RWPE2 (cell line): ENCODE measurements at regions not wholly inside any gene's neighbourhood (a gene's known extent, or its start where the extent isn't known, plus 50 kb on each side); places are given as distances from the start of the nearest gene placed in this dataset.

ENCODE experiments used
- ATAC-seq: fragments of 200-7000 bp; cut with Tn5 transposase; 3 replicates; pipeline ENCODE4 v1.9.1; 2021; ENCODE audit warnings: low read depth
- DNase-seq: peaks from one replicate; pipeline ENCODE4 v3.0.0-alpha.2; 2020; ENCODE audit warnings: low spot score
- H3K27ac ChIP-seq: fragments of 450-650 bp; 2 replicates; pipeline ENCODE4 v1.5.1; 2017; ENCODE audit warnings: mild to moderate bottlenecking; ENCODE audit not compliant: poor library complexity, severe bottlenecking
- H3K27me3 ChIP-seq: fragments of 250-450 bp; sonication (Bioruptor Pico); 2 replicates; pipeline ENCODE4 v1.5.1; 2021; ENCODE audit warnings: mild to moderate bottlenecking, moderate library complexity; ENCODE audit not compliant: insufficient read depth, poor library complexity, severe bottlenecking
- H3K36me3 ChIP-seq: fragments of 250-450 bp; sonication (Bioruptor Pico); 2 replicates; pipeline ENCODE4 v1.5.1; 2020; ENCODE audit warnings: low read depth, mild to moderate bottlenecking, moderate library complexity
- H3K4me1 ChIP-seq: fragments of 250-450 bp; sonication (Bioruptor Pico); 2 replicates; pipeline ENCODE4 v1.5.1; 2021; ENCODE audit warnings: mild to moderate bottlenecking, moderate library complexity; ENCODE audit not compliant: insufficient read depth, poor library complexity, severe bottlenecking
- H3K4me3 ChIP-seq: fragments of 250-450 bp; sonication (Bioruptor Pico); 2 replicates; pipeline ENCODE4 v1.5.1; 2021; ENCODE audit warnings: mild to moderate bottlenecking, moderate library complexity; ENCODE audit not compliant: severe bottlenecking
- H3K9me3 ChIP-seq: fragments of 250-450 bp; sonication (Bioruptor Pico); 2 replicates; pipeline ENCODE4 v1.5.1; 2021; ENCODE audit warnings: mild to moderate bottlenecking, moderate library complexity; ENCODE audit not compliant: severe bottlenecking
- CTCF ChIP-seq: fragments of 450-650 bp; IDR thresholded peaks from one replicate; pipeline ENCODE4 v1.5.1; 2017; ENCODE audit warnings: mild to moderate bottlenecking, moderate library complexity; ENCODE audit not compliant: poor library complexity, severe bottlenecking

GRCh38 chr11:32224580-32224979, 133.7 kb downstream of the RCN1 start:
- Histone ChIP-seq H3K4me1 (no peaks in the 10 kb centered on the region), H3K4me3 (no peak overlapping the region), H3K27me3 (no peaks in the 10 kb centered on the region), H3K27ac (no peak overlapping the region), H3K9me3 (no peaks in the 10 kb centered on the region), H3K36me3 (no peaks in the 10 kb centered on the region)
- ATAC-seq (no peak), DNase-seq (no peak)
- no peak for TF ChIP-seq CTCF

- Histone ChIP-seq H3K4me3 (no peak overlapping the region), H3K4me1 (no peaks in the 10 kb centered on the region), H3K36me3 (no peaks in the 10 kb centered on the region), H3K27ac (no peak overlapping the region), H3K27me3 (no peaks in the 10 kb centered on the region), H3K9me3 (no peaks in the 10 kb centered on the region)
- ATAC-seq (no peak), DNase-seq (no peak)
- no peak for TF ChIP-seq CTCF
Observed at GRCh38 chr11:32225571-32226285, 134.9 kb downstream of the RCN1 start.

- H3K27ac ChIP-seq: no peak overlapping the region
- H3K36me3 ChIP-seq: no peaks in the 10 kb centered on the region
- no peak for DNase-seq
- no peaks in the 10 kb centered on the region for H3K4me1 ChIP-seq
- H3K9me3 ChIP-seq: no peaks in the 10 kb centered on the region
- H3K4me3 ChIP-seq: no peak overlapping the region
- TF ChIP-seq CTCF: no peak
- no peaks in the 10 kb centered on the region for H3K27me3 ChIP-seq
- no peak for ATAC-seq
Observed at GRCh38 chr11:32226480-32226879, 135.6 kb downstream of the RCN1 start.

- H3K9me3 ChIP-seq: no peaks in the 10 kb centered on the region
- H3K36me3 ChIP-seq: no peaks in the 10 kb centered on the region
- no peaks in the 10 kb centered on the region for H3K27me3 ChIP-seq
- H3K4me3 ChIP-seq: no peak overlapping the region
- H3K27ac ChIP-seq: no peak overlapping the region
- no peaks in the 10 kb centered on the region for H3K4me1 ChIP-seq
- DNase-seq: no peak
- no peak for ATAC-seq
- no peak for TF ChIP-seq CTCF
Observed at GRCh38 chr11:32229576-32230240, 138.8 kb downstream of the RCN1 start.
